ENCODE measurements at regions not wholly inside any gene's neighbourhood (a gene's known extent, or its start where the extent isn't known, plus 50 kb on each side); places are given as distances from the start of the nearest gene placed in this dataset.

DNA sequence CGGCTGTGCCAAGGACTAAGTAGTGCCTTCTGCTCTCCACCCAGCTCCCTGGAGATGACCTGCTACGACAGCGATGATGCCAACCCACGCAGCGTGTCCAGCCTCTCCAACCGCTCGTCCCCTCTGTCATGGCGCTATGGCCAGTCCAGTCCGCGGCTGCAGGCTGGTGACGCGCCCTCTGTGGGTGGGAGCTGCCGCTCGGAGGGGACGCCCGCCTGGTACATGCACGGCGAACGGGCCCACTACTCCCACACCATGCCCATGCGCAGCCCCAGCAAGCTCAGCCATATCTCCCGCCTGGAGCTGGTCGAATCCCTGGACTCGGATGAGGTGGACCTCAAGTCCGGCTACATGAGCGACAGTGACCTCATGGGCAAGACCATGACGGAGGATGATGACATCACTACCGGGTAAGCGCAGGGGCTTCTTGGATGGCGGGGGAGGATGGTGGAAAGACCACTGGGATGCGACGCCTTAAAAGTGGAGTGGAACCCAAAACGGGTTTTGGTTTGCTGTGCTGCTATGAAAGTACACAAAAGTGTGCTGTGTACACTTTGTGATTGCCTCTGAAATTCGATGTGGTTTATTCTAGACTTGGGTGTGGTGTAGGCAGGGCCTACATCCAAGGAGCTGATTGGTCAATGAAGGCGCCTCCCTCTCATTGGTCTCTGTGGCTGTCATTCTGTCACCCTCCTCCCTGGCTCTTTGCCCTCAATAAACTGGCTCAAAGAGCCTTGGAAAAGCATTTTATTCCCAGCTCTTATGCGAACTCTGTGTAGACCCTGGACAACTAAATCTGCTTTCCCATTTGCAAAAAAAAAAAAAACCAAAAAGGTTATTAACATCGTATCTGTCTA is 110.4 kb upstream of the IPO9 start:
- H3K4me3 ChIP-seq: no peak overlapping the region
- H3K27ac ChIP-seq: peak overlapping the region in 2 of 5 donors; percentile 20 to 78
- intact Hi-C loops (cut with DNase I): no loop called here
- H3K27me3 ChIP-seq: no peaks in the 10 kb centered on the region
- WGBS, 4 donors: 92 to 96% (median 94%) methylated on average over 29 to 36 of the region's 36 CpGs
- DNase-seq: no peak
- H3K4me1 ChIP-seq (replicated peaks in 1 of 2): peaks cover 17 to 44% of the 10 kb centered on the region in 2 donors
- TF ChIP-seq POLR2A (IDR thresholded peaks at IDR 0.05) (no peak), CTCF (IDR thresholded peaks at IDR 0.05) (no peak)
- no peaks in the 10 kb centered on the region for H3K9me3 ChIP-seq (replicated peaks in 1 of 3)
- H3K36me3 ChIP-seq (replicated peaks in 1 of 2): peaks cover 0 to 5% of the 10 kb centered on the region in 2 donors

DNA sequence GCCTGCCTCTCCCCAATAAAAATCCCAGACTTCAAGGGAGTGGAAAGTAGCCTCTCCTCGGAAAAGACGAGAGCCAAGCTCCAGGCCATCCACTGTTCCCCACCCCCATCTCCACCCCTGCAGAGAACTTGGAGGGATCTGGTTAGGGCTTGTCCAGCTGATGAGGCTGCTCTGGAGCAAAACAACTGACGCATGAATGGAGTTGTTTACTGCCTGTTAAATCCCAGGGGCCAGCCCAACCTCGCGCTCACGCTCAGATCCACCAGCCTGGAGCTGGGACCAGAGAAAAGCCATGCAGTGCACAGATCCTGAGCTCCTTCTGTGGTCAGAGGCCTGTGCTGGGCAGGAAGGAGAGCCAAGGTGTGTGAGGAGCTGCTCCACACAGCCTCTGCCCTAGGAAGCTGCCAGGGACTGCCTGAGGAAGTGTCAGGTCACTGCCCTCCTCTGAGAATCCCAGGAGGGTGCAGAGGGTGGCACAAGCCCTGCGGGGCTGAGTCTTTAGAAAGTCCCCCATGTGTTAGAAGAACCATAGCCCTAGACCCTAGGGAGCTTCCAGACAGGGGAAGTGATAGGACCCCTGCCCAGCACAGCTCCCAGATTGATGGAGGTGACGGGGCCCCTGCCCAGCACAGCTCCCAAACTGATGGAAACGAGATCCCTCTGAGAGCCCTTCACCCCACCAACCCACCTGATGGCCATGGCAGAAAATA is 109.0 kb upstream of the IPO9 start:
- H3K4me3 ChIP-seq: no peak overlapping the region
- intact Hi-C loops (cut with DNase I): no loop called here
- H3K9me3 ChIP-seq (replicated peaks in 1 of 3): no peaks in the 10 kb centered on the region
- peak in 3 of 7 donors; percentile 50 to 87 (median 51) for DNase-seq
- H3K4me1 ChIP-seq (replicated peaks in 1 of 2): peaks cover 5 to 38% of the 10 kb centered on the region in 2 donors
- no peak for TF ChIP-seq POLR2A (IDR thresholded peaks at IDR 0.05)
- no peak for TF ChIP-seq CTCF (IDR thresholded peaks at IDR 0.05)
- 61 to 71% (median 65%) methylated on average over 3 to 9 of the region's 9 CpGs for WGBS, 4 donors
- H3K27ac ChIP-seq: peak overlapping the region in 2 of 5 donors; percentile 78 to 79
- H3K36me3 ChIP-seq (replicated peaks in 1 of 2): peaks cover 0 to 5% of the 10 kb centered on the region in 2 donors
- H3K27me3 ChIP-seq: no peaks in the 10 kb centered on the region

DNA sequence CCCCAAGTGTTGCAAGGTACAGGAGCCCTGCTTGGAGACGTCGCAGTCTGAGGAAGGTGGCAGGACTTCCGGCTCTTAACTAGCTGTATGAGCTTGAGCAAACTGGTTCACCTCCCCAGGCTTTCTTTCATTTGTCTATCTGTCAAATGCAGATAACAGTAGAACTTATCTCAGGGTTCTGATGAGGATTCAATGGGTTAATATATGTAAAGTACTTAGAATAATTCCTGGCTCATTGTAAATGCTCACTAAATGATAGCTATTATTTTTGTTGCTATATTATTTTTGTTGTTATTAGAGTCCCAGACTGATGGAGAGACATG is 108.5 kb upstream of the IPO9 start:
- no peak for DNase-seq
- Histone ChIP-seq H3K4me1 (replicated peaks in 1 of 2) (peaks cover 0 to 33% of the 10 kb centered on the region in 2 donors), H3K27ac (peak overlapping the region in 2 of 5 donors; percentile 78 to 79), H3K9me3 (replicated peaks in 1 of 3) (no peaks in the 10 kb centered on the region), H3K36me3 (replicated peaks in 1 of 2) (peaks cover 0 to 5% of the 10 kb centered on the region in 2 donors), H3K4me3 (no peak overlapping the region), H3K27me3 (no peaks in the 10 kb centered on the region)
- no peak for TF ChIP-seq POLR2A (IDR thresholded peaks at IDR 0.05)
- no peak for TF ChIP-seq CTCF (IDR thresholded peaks at IDR 0.05)
- intact Hi-C loops (cut with DNase I): no loop called here
- 90 to 93% (median 92%) methylated on average over 3 of the region's 3 CpGs for WGBS, 4 donors
